ENCODE measurements at regions not wholly inside any gene's neighbourhood (a gene's known extent, or its start where the extent isn't known, plus 50 kb on each side); places are given as distances from the start of the nearest gene placed in this dataset.
"Not testable (repeated sequence)": the region's sequence is repeated elsewhere in the genome, so short reads cannot be mapped to it uniquely, and the experiment has no call there.

DNA sequence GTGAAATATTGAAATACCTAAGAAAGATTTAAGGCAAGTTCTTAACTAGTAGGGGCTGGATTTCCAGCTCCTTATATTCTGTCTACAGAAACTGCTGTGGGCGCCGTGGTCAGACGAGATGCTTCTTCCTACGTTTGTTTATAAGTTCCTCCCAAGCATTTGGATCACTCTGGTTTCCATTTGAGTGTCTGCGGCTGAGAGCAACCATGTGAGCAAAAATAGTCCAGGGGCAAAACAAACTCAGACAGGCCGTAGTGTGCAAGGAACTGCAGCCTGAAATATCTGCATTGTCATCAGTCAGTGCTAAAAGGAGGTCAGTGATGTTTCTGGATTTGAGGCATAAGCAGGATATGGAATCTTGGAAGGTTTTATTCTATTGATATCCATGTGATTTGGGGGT is 485.9 kb upstream of the JAG1 start:
- no peak for DNase-seq (ENCODE audit: extremely low read depth, low read depth, low spot score)

DNA sequence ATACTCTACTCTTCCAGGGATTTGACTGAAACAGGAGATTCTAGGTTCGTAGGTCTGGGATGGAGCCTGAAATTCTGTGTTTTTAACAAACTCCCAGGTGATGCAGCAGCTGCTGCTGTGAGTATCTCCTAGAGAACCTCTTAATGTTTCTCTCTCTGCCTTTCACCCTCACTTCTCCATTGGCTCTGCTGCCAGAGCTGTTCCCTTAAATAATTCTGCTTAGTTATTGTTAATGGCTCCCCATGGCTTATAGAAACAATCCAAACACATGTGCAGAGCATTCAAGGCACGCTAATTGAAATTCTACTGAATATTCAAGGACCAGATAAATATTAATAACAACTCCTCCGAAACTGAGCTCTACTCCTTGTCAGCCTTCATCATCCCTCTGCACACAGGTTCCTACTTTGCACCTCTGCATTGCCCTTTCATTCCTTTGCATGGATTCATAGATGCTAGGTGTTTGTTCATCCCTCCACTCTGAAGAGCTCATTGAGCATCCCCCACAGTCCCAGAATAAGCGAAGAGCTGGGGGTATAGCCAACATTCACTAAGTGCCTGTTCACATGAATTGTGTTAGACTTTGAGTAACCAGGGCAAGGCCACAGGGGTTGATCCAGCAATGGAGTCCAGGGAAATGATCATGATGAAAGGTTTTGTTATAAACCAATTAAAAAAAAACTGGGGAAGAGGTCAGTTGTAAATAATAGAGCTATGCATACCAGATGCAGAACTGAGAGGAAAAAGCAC is 488.4 kb upstream of the JAG1 start:
- no peak for DNase-seq (ENCODE audit: extremely low read depth, low read depth, low spot score)

DNA sequence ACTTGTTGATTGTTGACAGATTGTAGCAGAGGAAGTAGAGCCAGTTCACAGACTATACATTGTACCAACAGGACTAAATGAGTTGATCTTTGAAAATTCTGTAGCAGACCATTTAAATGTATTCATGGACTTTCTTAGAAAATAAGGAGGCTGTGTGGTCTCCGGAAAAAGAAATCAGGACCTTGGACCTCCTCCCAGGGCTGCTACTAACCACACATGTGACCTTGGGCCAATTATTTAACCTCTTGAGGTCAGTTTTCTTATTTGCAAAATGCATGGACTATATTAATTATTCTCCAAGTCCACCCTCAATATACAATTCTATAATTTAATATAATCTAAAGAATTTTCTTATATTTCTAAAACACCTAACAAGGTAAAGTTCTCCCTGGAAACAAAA is 492.0 kb upstream of the JAG1 start:
- DNase-seq (ENCODE audit: extremely low read depth, low read depth, low spot score) = no peak

DNA sequence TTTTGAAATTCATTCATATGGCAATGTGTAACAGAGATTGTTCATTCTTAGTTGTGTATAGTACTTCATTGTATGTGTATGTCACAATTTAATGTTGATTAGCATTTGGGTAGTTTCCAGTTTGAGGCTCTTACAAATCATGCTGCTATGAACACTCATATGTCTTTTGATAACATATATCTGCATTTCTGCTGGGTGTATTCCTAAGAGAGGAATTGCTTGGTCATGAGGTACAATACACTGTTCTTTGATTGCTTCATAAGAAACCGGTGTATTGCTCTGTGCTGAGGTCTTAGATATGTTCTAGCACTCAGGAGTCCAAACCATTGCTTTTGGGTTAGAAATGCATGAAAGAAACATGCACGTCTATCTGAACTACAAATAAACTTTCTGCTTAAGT is 492.9 kb upstream of the JAG1 start:
- no peak for DNase-seq (ENCODE audit: extremely low read depth, low read depth, low spot score)

DNA sequence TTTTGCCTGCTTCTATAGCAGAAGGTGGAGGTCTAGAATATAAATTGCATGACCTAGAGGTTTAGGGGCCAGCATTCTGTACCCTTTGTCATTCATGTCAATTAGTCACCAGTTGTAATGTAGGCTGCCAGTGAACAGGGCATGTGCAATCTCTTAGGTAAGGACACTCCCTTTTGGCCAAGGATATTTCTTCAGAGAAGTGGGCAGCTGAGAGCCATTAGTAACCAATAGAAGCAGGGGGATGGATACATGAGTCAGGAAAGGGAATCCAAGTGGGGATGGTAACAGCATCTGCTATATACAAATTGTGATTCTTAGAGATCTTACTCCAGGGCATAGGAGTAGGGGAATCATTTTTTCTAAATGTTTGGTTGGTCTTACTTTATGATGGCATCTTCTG is 494.2 kb upstream of the JAG1 start:
- no peak for DNase-seq (ENCODE audit: extremely low read depth, low read depth, low spot score)

DNA sequence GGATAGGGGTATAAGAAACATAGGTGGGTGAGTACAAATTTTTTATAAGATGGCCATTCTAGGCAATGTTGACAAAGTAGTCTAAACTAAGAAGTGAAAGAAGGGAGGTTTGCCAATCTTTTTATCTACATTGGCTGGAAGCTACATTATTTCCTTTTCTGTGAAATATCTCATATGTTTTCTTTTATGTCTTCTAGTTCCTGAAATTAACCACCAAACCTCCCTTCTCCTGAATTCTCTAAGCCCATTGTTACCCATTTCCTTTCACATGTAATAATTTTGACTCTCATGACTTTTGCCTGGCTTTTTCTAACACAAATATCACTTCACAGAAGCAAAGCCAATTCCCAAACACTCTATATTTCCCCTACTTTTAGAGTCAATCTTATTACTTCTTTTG is 496.2 kb upstream of the JAG1 start:
- DNase-seq (ENCODE audit: extremely low read depth, low read depth, low spot score) = no peak

DNA sequence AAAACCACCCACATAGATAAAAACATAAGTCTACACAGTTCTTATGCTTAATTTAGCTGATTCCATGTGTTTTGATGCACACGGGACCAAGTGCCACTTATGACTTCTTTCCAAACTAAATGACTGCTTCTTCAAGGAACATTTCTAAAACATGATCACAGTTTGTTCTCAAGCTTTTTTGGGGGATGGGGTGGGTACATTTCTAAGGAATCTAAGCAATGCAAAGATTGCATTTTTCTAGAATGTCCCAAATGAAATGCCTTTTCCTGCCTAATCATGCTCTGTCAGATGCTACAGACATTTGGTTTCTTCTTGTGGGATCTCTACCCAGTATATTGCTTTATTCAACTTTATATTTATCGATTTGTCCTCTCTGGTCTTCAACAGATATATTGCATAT is 496.8 kb upstream of the JAG1 start:
- DNase-seq (ENCODE audit: extremely low read depth, low read depth, low spot score) = no peak

DNA sequence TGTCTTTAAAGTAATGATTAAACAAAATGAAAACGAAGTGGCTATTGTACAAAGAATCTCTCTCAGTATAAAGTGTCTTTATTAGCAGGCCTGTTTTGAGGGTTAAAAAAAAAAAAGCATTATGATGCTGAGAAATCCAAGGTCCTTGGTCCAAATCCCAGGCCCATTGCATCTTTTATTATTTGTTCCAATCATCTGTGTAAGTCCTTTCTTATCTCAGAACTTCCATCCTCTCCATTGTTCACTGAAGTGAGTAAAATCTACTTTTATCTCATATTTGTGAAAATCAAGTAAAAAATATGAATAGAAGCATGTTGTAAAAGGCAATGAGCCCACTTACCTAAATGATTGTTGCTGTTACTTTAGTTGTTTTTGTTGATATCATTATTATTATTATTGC is 499.1 kb upstream of the JAG1 start:
- no peak for DNase-seq (ENCODE audit: extremely low read depth, low read depth, low spot score)

DNA sequence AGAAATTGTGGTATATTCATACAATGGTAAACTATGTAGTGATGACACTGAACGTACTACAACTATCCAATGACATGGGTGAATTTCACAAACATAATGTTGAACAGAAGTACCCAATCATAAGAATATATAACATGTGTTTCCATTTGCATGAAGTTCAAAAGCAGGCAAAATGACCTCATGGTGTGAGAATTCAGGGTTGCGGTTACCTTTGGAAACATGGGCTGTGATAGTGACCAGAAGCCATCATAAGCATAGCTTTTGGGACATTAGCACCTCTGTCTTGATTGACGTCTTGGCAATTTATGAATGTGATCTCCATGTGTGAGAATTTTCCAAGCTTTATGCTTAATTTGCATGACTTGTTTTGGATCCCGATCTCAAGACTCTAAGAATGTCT is 500.1 kb upstream of the JAG1 start:
- no peak for DNase-seq (ENCODE audit: extremely low read depth, low read depth, low spot score)

DNA sequence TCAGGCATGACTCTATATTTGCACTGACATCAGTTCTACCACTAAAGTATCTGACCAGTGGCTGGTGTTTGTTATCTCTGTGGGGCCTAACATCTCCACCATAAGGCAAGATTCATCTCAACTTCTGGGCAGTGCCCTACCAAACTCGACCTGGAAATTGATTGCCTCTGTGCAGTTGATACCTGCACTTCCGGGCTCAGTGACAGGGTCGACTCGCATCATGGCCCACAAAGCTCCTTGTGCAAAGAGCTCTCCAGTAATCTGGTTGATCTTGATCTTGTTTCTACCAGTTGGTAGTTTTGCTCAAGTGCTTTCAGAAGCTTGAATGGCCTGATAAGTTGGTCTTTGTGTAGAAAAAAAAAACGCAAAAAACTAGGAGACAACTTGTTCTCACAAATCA is 501.1 kb upstream of the JAG1 start:
- DNase-seq (ENCODE audit: extremely low read depth, low read depth, low spot score) = no peak

DNA sequence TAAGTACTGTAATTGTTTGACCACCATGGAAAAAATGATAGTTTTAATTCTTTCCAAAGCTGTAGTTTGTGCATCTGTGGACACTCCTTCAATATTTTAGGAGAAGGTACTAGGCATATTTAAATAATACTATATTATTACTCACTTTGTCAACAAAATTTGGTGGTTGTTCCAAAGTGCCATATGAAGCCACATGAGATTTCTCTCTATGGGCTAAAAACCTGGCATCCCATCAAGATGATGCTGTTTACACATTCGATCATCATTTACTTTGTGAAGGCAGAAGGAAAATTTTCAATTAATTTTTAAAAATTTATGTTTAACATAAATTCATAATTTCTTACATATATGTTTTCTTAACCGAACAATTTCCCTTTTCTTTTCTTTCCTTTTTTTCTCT is 502.6 kb upstream of the JAG1 start:
- no peak for DNase-seq (ENCODE audit: extremely low read depth, low read depth, low spot score)

DNA sequence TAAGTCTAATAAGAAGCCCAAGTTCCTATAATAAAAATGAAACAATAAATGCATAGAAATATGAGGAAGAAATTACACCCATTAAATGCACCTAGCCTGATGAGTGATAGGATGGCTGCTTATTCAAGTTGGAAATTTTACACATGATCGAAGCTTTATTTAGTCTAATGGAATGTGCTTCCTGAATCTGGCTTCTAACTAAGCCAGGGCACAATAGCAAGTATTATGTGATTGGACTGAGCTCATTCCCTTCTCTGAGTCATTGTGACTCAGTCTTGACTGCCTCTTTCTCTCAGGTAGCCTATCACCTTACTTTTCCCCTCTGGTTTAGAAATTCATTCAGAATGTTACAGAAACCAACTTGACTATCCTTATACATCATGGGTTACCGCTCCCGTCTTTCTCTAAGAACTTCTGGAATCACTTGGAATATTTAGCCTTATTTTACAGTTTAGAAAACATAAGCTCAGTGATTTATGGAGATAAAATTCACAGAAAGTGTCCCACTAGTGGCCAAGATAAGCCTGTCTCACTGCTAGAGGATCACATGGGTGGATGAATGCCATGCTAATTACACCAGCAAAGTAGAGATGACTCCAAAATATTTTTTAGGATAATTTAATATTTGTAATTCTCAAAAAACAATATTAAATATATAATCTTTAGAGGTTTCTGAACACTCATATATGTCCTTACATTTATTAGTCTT is 505.3 kb upstream of the JAG1 start:
- DNase-seq (ENCODE audit: extremely low read depth, low read depth, low spot score) = peak; percentile 87

DNA sequence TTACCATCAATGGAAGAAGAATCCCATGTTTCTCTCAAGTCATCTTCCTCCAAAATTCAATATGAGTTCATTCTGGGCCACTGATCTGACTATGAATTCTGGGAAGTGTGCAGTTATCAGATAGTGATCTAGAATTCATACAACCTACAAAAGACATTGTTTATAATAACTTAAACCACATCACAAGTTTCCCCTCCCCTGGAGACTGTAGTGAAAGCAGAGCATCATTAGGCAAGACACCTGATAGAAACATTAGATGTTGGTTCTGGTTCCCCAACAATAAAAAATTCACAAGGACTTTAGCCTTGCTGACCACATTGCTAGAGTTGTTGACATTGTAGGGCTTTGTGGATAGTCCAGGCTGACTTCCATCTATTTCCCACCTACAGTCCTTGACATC is 506.4 kb upstream of the JAG1 start:
- no peak for DNase-seq (ENCODE audit: extremely low read depth, low read depth, low spot score)

DNA sequence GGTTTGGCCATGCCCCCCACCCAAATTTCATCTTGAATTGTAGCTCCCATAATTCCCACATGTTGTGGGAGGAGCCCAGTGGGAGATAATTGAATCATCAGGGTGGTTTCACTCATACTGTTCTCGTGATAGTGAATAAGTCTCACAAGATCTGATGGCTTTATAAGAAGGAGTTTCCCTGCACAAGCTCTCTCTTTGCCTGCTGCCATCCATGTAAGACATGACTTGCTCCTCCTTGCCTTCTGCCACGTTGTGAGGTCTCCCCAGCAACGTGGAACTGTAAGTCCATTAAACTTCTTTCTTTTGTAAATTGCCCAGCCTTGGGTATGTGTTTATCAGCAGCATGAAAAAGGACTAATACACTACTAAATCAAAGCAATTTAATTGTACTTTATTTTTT is 507.3 kb upstream of the JAG1 start:
- not testable (repeated sequence) for DNase-seq (ENCODE audit: extremely low read depth, low read depth, low spot score)

DNA sequence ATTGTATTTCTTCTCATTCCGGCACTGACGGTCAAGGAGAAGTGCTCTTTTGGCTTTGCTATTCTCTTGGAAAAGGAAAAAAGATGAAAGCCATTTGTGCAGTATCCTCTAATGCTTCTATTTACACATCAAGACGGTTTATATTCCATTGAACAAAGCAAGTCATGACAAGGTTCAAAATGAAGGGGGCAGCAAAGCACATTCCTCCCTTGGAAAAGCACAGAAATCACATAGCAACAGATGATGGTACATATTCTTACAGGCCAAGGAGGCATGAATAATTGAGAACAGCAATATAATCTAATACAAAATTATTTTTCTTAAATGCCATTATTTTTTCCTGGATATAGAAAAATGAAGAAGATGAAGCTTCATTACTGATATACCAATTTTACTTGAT is 508.2 kb upstream of the JAG1 start:
- DNase-seq (ENCODE audit: extremely low read depth, low read depth, low spot score) = no peak

DNA sequence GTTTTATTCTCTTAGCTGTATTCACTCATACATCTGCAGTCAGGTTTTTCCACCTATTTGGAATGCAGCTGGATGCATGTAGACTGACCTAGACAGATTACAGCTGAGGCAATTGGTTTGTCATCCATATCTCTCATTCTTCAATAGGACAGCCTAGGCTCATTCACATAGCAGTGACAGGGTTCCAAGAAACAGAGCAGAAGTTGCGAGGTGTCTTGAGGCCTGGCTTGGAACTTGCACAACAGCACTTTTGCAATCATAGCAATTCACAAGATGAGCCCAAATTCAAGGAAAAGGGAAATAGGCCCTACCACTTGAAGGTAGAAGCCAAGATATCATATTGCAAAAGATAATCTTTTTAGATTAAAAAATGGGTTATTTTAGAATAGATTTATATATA is 508.9 kb upstream of the JAG1 start:
- DNase-seq (ENCODE audit: extremely low read depth, low read depth, low spot score) = no peak

DNA sequence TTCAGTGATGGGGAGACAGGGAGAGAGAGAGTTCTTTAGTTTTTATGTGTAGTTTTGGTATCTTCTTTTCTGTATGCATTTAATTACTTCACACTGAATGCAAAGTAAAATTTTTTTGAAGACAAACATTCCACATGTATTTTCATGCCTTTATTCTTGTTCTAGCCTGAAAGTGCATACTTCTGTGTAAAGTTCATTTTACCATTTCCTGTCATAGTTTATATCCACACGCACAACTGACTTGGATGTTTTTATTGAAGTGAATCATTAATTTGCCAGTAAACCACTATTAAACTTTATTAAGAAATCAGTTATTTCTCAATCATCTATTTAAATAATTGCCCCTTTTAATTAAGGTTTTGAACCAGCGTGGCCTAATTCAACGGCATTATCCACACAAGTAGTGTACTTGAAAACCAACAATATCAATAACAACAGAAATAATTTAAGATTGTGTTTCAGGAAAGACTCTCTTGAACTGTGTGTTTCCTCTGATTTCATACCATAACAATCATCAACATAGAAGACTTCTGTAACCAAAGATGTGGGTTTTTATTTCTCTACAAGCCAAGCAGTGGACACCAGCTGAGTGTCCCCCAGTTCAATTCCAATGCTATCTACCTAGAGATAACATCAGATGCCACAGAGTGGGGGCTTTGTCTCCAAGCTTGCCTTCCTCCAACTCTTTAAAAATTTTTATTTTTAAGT is 512.7 kb upstream of the JAG1 start:
- DNase-seq (ENCODE audit: extremely low read depth, low read depth, low spot score) = no peak

DNA sequence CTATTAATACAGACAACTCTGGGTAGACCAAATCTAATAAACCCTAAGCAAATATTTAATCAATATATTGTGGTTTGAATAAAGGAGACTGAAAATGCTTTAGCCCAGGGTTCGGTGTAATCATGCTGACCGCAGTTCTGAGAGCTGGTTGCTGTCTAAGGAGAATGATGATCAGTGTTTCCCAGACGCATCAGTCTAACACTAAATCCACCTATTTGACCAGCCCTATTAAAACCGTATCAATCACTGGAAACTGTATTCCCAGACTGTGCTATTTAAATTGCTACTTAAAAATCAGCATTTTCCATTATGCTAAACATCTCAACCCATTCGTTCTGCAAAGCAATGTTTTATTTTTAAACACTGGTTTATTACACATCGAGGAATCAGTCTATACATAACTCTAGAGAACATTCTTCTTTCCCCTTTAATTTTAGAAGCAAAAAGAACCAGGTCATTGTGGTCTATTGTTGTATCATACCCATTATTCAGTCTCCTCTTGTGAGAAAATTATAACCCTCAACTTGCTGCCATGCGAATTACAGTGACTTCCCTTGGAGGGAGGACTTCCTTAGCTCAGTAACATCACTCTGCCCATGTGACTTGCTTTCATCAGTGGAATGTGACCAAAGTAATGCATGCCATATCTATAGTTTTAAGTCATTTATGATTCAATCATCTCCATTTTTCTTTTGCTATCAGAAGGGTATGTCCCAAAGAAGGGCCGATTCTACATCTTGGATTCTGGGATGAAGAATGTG is 515.2 kb upstream of the JAG1 start:
- no peak for DNase-seq (ENCODE audit: extremely low read depth, low read depth, low spot score)

DNA sequence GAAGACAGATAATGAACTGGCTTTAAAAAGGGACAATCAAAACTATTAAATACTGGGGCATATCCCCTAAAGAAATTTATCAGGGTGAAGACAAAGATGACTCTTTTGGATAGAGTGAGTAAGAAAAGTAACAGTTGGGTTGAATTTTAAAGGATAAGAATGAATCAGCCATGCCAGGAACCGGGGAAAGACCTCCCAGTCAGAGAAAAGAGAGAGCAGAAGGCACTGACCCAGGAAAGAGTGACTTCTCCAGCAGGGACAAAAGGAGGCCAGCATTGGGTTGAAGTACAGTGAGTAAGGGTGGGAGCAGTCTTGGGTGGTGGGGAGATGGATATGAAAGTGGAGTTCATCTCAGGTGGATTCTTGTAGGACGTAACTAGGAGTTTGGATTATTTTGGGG is 516.9 kb upstream of the JAG1 start:
- no peak for DNase-seq (ENCODE audit: extremely low read depth, low read depth, low spot score)

DNA sequence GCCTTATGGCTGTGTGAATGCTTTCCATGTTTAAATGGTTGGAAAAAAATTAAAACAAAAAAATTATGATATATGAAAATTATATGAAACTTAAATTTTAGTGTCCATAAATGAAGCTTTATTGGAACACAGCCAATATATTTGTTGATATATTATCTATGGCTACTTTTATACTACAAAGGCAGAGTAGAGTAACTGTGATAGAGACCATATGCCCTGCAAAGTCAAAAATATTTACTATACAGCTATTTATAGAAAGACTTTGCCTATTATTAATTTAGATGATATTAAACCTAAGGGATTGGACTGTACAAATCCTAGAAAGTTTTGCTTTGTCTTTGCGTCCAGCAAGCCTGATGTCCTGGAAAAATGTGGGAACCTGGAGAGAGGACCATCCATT is 518.3 kb upstream of the JAG1 start:
- no peak for DNase-seq (ENCODE audit: extremely low read depth, low read depth, low spot score)

DNA sequence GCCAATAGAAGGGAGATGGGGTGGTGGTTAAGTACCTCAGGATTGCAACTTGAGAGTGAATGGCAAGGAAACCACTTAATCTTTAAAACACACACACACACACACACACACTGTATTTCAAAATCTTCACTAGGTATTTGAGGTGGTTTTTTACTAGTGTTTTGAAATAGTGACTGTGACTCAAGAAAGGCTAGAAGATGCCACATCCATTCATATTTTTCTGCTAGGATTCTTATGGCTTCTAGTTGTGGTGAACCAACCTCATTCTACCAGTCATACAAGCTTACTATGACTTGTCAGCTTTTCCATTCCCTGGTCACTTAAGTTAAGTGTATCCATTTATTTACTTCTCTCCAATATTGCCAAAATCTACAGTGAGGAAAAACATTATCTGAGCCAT is 519.4 kb upstream of the JAG1 start:
- no peak for DNase-seq (ENCODE audit: extremely low read depth, low read depth, low spot score)
